Skin epidermis (tissue), 12 donors: ENCODE measurements at regions not wholly inside any gene's neighbourhood (a gene's known extent, or its start where the extent isn't known, plus 50 kb on each side); places are given as distances from the start of the nearest gene placed in this dataset.

ENCODE experiments used
- H3K27ac ChIP-seq, 21 experiments: fragments of 200-600 bp; sonication (generic) in 11 of 21; one replicate each; pipeline ENCODE4 v1.5.0; 2020; ENCODE audit warnings: mild to moderate bottlenecking in 3 of 21, inconsistent platforms in 2 of 21, moderate library complexity in 2 of 21
- H3K4me3 ChIP-seq, 7 experiments: fragments of 200-600 bp; sonication (generic) in 2 of 7; one replicate each; pipeline ENCODE4 v1.5.0; 2020; ENCODE audit warnings: inconsistent platforms in 2 of 7, mild to moderate bottlenecking in 2 of 7, moderate library complexity in 1 of 7

GRCh38 chr4:153950100-153950979 is 161.5 kb upstream of the SFRP2 start:
- Histone ChIP-seq H3K4me3 (no peak overlapping the region), H3K27ac (no peak overlapping the region)

- H3K27ac ChIP-seq: no peak overlapping the region
- H3K4me3 ChIP-seq: no peak overlapping the region
Observed at GRCh38 chr4:153948041-153948440, 159.2 kb upstream of the SFRP2 start.

- Histone ChIP-seq H3K27ac (no peak overlapping the region), H3K4me3 (no peak overlapping the region)
Observed at GRCh38 chr4:153947124-153947523, 158.2 kb upstream of the SFRP2 start.

GRCh38 chr4:153945704-153946103 is 156.8 kb upstream of the SFRP2 start:
- H3K27ac ChIP-seq: no peak overlapping the region

DNA sequence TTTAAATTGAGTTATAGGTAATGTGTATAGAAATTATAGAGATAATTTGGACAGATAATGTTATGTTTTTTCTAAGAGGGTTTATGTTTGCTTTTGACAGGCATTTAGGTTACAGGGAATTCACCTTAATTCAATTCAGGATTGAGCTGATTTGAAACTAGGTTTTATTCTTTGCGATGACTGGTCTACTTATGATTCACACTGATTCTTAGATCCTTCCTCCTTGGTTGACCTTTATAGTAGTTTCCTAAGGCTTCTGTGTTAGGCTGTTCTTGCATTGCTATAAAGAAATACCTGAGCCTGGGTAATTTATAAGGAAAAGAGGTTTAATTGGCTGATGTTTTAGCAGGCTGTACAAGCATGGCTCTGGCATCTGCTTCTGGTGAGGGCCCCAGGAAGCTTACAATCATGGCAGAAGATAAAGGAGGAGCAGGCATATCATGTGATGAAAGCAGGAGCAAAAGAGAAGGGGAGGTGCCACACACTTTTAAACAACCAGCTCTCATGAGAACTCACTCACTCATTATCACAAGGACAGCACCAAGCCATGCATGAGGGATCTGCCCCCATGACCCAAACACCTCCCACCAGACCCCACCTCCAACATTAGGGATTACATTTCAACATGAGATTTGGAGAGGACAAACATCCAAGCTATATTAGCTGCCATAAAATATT is 155.0 kb upstream of the SFRP2 start:
- no peak overlapping the region for H3K27ac ChIP-seq

More at GRCh38 chr4:153945704-153946103, 156.8 kb upstream of the SFRP2 start:
- H3K4me3 ChIP-seq: no peak overlapping the region

DNA sequence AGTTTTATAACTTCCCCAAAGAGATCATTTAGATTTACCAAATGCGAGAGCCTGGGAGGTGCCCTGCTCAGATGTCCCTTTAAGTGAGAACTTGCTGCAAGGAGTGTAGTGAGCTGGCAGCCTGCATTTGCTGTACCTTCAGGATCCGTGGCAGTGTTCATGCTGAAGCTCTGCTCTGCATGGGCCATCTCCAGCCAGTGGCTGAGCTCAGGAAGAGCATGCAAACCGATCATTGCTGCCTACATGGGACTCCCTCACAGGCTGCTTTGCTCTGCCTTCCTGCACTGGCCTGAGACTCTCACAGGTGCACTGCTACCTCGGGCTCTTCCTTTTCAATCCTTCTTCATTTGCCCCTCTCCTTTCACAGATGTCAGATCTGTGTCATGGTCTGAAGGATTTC is 152.0 kb upstream of the SFRP2 start:
- peak overlapping the region in 2 of 21 experiments; percentile 14 to 62 for H3K27ac ChIP-seq
- no peak overlapping the region for H3K4me3 ChIP-seq

More for the DNA sequence above, 155.0 kb upstream of the SFRP2 start:
- H3K4me3 ChIP-seq: no peak overlapping the region

- Histone ChIP-seq H3K4me3 (no peak overlapping the region), H3K27ac (peak overlapping the region in 4 of 21 experiments; percentile 18 to 65 (median 53))
Observed at GRCh38 chr4:153939570-153939969, 150.7 kb upstream of the SFRP2 start.

DNA sequence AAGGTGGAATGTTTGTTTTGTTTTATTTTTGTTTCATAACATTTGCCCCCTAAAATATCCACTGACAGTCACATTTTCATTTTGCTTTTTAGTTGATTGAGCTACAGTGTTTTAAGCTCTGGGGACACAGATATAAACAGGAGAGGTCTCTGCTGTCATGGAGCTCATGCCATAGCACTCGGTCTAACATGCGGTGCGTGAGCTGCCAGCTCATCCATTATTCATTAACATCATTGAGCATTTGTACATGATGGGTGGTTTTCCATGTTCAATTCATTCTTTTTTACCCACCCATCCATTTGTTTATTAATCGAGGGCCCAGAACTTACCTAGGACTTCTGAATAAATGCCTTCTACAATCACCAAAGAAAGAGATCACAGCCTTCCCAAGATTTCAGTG is 150.1 kb upstream of the SFRP2 start:
- no peak overlapping the region for H3K4me3 ChIP-seq
- H3K27ac ChIP-seq: peak overlapping the region in 3 of 21 experiments; percentile 5 to 65 (median 43)

GRCh38 chr4:153937289-153937688 is 148.4 kb upstream of the SFRP2 start:
- Histone ChIP-seq H3K4me3 (no peak overlapping the region), H3K27ac (no peak overlapping the region)

GRCh38 chr4:153936121-153936520 is 147.2 kb upstream of the SFRP2 start:
- no peak overlapping the region for H3K4me3 ChIP-seq
- H3K27ac ChIP-seq: no peak overlapping the region

GRCh38 chr4:153934688-153935017 is 145.8 kb upstream of the SFRP2 start:
- no peak overlapping the region for H3K4me3 ChIP-seq
- H3K27ac ChIP-seq: peak overlapping the region in 13 of 21 experiments; percentile 8 to 83 (median 66)

DNA sequence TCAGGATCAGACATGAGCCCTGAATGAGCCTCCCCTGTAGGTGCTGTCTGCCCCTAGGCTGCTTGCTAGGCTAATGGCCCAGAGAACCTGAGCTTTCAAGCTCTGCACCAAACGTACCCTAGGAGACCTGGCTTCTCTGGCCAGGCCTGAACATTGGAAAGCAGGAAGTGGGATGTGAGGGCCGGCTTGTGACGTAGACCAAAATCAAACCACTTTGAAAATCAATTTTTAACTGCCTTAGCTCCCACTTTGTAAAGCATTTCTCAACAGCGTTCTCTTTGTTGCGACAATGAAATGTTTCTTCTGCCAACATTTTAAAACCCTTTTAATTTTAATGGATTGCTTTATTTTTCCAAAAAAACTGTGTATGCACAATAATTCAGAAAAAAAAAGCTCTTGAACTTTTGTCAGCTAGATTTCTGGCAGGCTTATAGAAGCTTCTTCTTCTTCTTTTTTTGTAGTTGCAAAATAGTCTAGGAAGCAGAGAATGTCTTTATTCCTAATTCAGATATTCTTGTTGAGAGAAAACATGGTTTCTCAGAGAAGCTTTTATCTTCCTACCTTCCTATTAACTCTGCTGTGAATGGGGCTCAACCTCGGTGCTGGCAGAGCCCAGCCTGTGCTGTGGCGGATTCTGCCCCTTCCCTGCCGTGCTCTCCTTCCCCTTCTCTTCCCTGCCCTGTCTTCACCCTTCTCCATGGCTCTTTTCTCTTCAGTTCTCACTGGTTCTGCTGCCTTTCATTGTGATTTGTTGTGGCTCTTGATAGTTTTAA is 145.2 kb upstream of the SFRP2 start:
- H3K4me3 ChIP-seq: no peak overlapping the region
- peak overlapping the region in 16 of 21 experiments; percentile 8 to 83 (median 67) for H3K27ac ChIP-seq

DNA sequence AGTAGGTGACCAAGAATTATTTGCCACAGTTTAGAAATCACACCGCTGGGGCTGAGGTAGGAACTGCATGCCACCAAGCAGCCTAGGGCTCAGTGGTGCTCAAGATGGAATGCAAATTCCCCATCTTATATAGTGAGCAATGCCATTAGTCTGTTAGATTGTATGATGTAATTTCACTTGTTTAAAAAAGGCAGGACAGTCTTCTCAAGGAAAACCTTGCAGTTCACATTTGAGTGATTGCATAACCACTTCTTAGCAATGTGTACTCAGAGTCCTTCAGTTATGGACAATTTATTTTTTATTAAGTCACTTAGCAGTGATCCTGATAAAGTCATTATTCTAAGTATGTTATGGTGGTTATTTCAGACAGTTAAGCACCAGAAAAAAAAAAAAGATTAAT is 142.9 kb upstream of the SFRP2 start:
- H3K27ac ChIP-seq: no peak overlapping the region
- H3K4me3 ChIP-seq: no peak overlapping the region

GRCh38 chr4:153929675-153930074 is 140.8 kb upstream of the SFRP2 start:
- Histone ChIP-seq H3K27ac (peak overlapping the region in 9 of 21 experiments; percentile 12 to 66 (median 44)), H3K4me3 (no peak overlapping the region)

DNA sequence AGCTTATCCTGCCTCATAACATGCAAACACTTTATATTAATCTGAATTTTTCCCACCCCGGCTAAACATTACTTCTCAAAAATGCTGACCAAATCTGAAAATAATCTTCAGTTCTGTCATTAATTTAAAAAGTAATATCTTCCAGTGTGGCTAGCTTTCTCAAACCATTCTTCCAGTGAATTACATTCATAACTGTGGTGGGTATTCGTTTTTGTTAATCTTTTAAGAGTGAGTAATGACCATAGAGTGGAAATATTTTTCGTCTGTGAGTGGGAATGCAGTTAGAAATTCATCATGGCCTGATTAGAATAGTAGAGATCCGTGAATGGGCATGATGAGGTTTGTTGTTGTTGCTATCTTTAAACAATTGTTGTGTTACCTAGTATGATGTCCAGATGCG is 138.6 kb upstream of the SFRP2 start:
- Histone ChIP-seq H3K4me3 (no peak overlapping the region), H3K27ac (peak overlapping the region in 2 of 21 experiments; percentile 1 to 81)

DNA sequence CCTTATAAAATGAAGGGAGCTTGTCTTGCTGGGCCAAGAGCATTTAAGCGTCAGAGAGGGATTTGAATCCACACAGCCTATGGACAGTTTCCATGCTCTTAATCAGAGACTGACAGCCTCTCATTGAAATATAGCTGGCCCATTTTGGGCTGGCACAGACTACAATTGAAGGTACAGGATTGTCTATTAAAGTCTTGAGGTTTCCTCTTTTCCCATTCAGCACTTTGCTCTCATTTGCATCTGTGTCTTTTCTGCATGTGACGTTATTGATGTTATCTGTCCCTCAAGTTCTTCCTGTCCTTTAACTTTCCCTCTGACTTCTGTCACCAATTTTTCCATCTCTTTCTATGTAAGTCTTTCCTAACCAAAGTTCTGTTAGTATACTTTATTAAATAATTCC is 133.3 kb upstream of the SFRP2 start:
- Histone ChIP-seq H3K27ac (no peak overlapping the region), H3K4me3 (no peak overlapping the region)

DNA sequence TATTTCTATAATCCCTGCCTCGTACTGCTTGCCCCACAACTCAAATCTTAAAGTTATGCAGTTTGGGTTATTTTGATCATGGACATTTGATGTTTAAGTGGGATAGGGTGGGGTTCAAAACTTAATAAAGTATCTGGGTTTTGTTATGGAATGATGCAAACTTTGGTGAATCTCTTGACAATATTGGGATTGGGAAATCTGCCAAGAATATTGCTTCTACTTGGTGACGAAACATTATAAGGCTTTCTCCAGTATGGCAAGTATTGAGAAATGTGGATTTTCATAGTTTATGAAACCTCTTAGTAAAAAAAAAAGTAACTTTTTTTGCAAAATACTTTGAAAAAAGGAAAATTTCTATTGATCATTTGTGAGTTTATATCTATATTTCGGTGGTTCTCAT is 130.8 kb upstream of the SFRP2 start:
- Histone ChIP-seq H3K27ac (no peak overlapping the region), H3K4me3 (no peak overlapping the region)

GRCh38 chr4:153916273-153916755 is 127.4 kb upstream of the SFRP2 start:
- Histone ChIP-seq H3K27ac (no peak overlapping the region), H3K4me3 (no peak overlapping the region)

DNA sequence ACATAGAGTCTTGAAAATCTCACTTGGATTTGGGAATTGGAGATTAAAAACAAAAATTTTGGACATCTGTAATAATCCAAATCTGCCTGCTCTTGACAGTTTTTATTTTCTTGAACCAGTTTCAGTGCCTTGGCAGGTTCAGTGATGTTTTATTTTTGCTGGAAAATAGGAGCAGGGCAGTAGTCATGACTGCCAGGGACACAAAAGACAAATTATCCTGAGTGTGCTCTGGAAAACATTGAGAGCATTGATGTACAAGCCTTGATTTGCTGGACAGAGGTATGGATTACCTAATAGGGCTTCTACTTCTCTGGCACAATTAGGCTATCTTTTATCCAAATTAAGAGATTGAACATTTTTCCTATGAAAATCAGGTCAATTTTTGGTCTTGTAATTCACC is 123.4 kb upstream of the SFRP2 start:
- Histone ChIP-seq H3K27ac (no peak overlapping the region), H3K4me3 (no peak overlapping the region)

DNA sequence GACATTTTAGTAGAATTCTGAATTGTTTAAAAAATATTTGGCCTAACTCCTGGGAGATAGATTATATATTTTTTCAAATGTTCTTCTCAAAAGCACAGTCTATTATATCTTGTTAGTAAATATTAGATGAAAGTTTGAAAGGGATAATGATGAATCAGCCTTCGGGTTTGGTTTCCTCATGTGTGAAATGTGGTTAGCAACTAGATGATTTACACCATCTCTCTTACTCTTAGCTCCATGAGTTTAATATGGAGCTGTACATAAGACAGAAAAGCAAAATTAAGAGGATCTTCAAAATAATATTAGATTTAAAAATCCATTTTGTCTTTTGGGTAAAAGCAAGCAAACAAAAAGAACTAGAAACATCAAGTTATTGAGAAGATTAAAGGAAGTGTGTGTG is 120.8 kb upstream of the SFRP2 start:
- Histone ChIP-seq H3K27ac (no peak overlapping the region), H3K4me3 (no peak overlapping the region)
